Cardiac muscle cell (in vitro differentiated cells and primary cell): ENCODE measurements at regions not wholly inside any gene's neighbourhood (a gene's known extent, or its start where the extent isn't known, plus 50 kb on each side); places are given as distances from the start of the nearest gene placed in this dataset.

Experiments used
- DNase-seq, 2 donors: peaks; one replicate each; pipeline versions ENCODE4 v3.0.0 to v3.0.0-alpha.2; 2010 to 2017; ENCODE audit warnings: low read depth in 1 of 2, low spot score in 1 of 2
- H3K27ac ChIP-seq: fragments of 200-600 bp; sonication (generic); 2 replicates; pipeline ENCODE4 v1.5.1; 2016
- H3K27me3 ChIP-seq: fragments of 200-600 bp; sonication (generic); 2 replicates; pipeline ENCODE4 v1.6.0; 2016; ENCODE audit warnings: control low read depth
- H3K36me3 ChIP-seq: fragments of 200-600 bp; sonication (generic); 2 replicates; pipeline ENCODE4 v1.5.1; 2016; ENCODE audit warnings: control low read depth
- H3K4me1 ChIP-seq: fragments of 200-600 bp; sonication (generic); 2 replicates; pipeline ENCODE4 v1.8.1; 2017; ENCODE audit warnings: low read depth, mild to moderate bottlenecking, mixed run types
- H3K4me3 ChIP-seq: fragments of 200-600 bp; sonication (generic); 2 replicates; pipeline ENCODE4 v1.5.1; 2016; ENCODE audit warnings: mild to moderate bottlenecking
- H3K9me3 ChIP-seq: fragments of 200-600 bp; sonication (generic); 2 replicates; pipeline ENCODE4 v1.5.1; 2017; ENCODE audit warnings: low read depth, mild to moderate bottlenecking, control low read depth
- CTCF ChIP-seq: IDR thresholded peaks from 2 replicates; pipeline ENCODE4 v1.5.1; 2012; ENCODE audit warnings: low read depth, mild to moderate bottlenecking, low read length

GRCh38 chr1:209375671-209376365, 207.7 kb upstream of the CAMK1G start:
- Histone ChIP-seq H3K9me3 (no peaks in the 10 kb centered on the region), H3K27me3 (no peaks in the 10 kb centered on the region), H3K4me1 (no peaks in the 10 kb centered on the region), H3K36me3 (no peaks in the 10 kb centered on the region), H3K4me3 (no peak overlapping the region), H3K27ac (no peak overlapping the region)
- peak in 1 of 2 donors; percentile 48 for DNase-seq
- no peak for TF ChIP-seq CTCF

GRCh38 chr1:209376774-209377173, 206.7 kb upstream of the CAMK1G start:
- Histone ChIP-seq H3K27ac (no peak overlapping the region), H3K4me3 (no peak overlapping the region), H3K9me3 (no peaks in the 10 kb centered on the region), H3K27me3 (no peaks in the 10 kb centered on the region), H3K4me1 (peaks cover under 1% of the 10 kb centered on the region), H3K36me3 (no peaks in the 10 kb centered on the region)
- no peak for TF ChIP-seq CTCF
- DNase-seq, result no peak

DNA sequence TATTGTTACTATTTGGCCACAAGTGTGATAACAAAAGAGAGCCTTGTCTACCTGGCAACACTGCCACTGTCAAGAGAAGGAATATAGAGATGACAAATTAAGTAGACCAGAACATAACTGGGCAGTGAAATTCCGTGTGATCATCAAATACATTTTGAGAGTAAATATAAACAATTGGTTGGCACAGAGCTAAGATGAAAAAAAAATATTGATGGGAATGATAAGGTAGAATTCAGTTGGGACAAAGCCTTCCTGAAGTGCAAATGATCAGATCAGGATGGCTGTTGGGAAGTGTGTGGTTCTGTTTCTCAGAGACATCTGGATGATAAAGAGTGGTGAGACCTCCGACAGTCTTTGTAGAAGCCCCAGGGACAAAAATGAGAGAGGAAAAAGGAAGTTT, 205.5 kb upstream of the CAMK1G start:
- Histone ChIP-seq H3K4me3 (no peak overlapping the region), H3K27me3 (no peaks in the 10 kb centered on the region), H3K27ac (no peak overlapping the region), H3K9me3 (no peaks in the 10 kb centered on the region), H3K36me3 (no peaks in the 10 kb centered on the region), H3K4me1 (peaks cover 8% of the 10 kb centered on the region)
- no peak for DNase-seq
- no peak for TF ChIP-seq CTCF

GRCh38 chr1:209379280-209379679, 204.2 kb upstream of the CAMK1G start:
- H3K27me3 ChIP-seq, result no peaks in the 10 kb centered on the region
- H3K4me3 ChIP-seq, result no peak overlapping the region
- H3K9me3 ChIP-seq, result no peaks in the 10 kb centered on the region
- H3K36me3 ChIP-seq, result no peaks in the 10 kb centered on the region
- TF ChIP-seq CTCF, result no peak
- peaks cover 17% of the 10 kb centered on the region for H3K4me1 ChIP-seq
- no peak overlapping the region for H3K27ac ChIP-seq
- no peak for DNase-seq

GRCh38 chr1:209380420-209380819, 203.1 kb upstream of the CAMK1G start:
- no peaks in the 10 kb centered on the region for H3K27me3 ChIP-seq
- no peak for DNase-seq
- H3K27ac ChIP-seq, result no peak overlapping the region
- H3K4me3 ChIP-seq, result no peak overlapping the region
- no peaks in the 10 kb centered on the region for H3K36me3 ChIP-seq
- H3K4me1 ChIP-seq, result peaks cover 22% of the 10 kb centered on the region
- no peaks in the 10 kb centered on the region for H3K9me3 ChIP-seq
- no peak for TF ChIP-seq CTCF
